ENCODE measurements at regions not wholly inside any gene's neighbourhood (a gene's known extent, or its start where the extent isn't known, plus 50 kb on each side); places are given as distances from the start of the nearest gene placed in this dataset.

DNA sequence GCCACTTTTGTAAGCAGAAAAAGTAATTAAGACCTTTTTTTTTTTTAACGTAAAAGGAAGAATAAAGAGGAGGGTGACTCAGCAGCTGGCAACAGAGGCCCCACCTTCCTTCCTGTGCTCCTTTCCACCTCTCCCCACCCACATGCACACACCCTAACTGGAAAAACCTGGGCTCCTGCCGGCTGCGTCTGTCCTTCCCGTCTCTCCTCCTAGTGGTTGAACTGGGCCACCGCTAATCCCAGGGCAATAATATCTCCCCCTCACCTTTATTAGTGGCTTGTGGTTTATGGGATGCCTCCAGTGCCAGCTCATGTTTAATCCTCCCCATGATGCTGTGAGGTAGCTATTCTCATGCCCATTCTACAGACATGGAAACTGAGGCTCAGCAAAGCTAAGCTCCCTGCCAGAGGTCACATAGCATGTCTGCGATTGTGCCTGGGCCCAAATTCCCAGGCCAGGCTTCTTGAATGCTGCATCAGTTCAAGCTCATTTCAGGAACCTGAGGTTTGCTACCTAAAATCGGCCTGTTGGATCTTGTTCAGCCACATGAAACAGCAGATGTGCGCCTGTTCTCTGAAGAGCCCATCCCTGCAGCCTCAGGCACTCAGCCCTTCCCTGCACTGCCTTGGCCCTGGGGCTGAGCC lies 60.9 kb upstream of the IL17B start:
- Mint-ChIP-seq H3K27ac (no peak overlapping the region), H3K9me3 (peaks cover 6 to 11% (median 9%) of the 10 kb centered on the region in 7 donors), H3K36me3 (no peaks in the 10 kb centered on the region), H3K4me3 (no peak overlapping the region), H3K4me1 (peaks cover 9% of the 10 kb centered on the region), H3K27me3 (ENCODE audit: low read depth in 3 of 3) (peaks cover 0 to 14% (median 0%) of the 10 kb centered on the region in 3 donors)
- DNase-seq = no peak
- Histone ChIP-seq H2AFZ (ENCODE audit: insufficient read depth, low read depth, low read length, poor library complexity, severe bottlenecking) (peak overlapping the region; percentile 31), H3K36me3 (replicated peaks in 1 of 2; ENCODE audit: control insufficient read depth in 1 of 2, insufficient read depth in 2 of 2, low read length in 2 of 2) (no peaks in the 10 kb centered on the region), H3K9ac (ENCODE audit: insufficient read depth, low read length, poor library complexity, severe bottlenecking) (no peak overlapping the region), H3K4me2 (replicated peaks; ENCODE audit: extremely low read depth, low read length, poor library complexity, severe bottlenecking) (no peak overlapping the region), H3K79me2 (ENCODE audit: insufficient read depth, low read length) (no peaks in the 10 kb centered on the region), H3K27ac (ENCODE audit: low read depth in 1 of 2, low read length in 2 of 2) (no peak overlapping the region), H3K27me3 (ENCODE audit: control insufficient read depth in 2 of 2, insufficient read depth in 2 of 2, low read length in 2 of 2) (no peaks in the 10 kb centered on the region), H3K4me1 (ENCODE audit: control insufficient read depth in 1 of 2, insufficient read depth in 2 of 2, low read length in 2 of 2) (no peaks in the 10 kb centered on the region), H4K20me1 (ENCODE audit: insufficient read depth, low read length) (no peaks in the 10 kb centered on the region), H3K4me3 (replicated peaks in 1 of 3; ENCODE audit: low read depth in 2 of 3, low read length in 3 of 3) (no peak overlapping the region), H3K9me3 (replicated peaks in 1 of 2; ENCODE audit: control insufficient read depth in 1 of 2, insufficient read depth in 1 of 2, low read length in 2 of 2) (peaks cover 5 to 7% of the 10 kb centered on the region in 2 donors)
- intact Hi-C loops (cut with micrococcal nuclease) = loop anchor here in 1 of 2 donors (5.0 kb wide), 1 partner anchor 122 kb away; no protein-coding TSS in a partner anchor
- WGBS (ENCODE audit: insufficient coverage) = 38% methylated on average over 5 of the region's 8 CpGs
- TF ChIP-seq CTCF (IDR thresholded peaks at IDR 0.05) = no peak

DNA sequence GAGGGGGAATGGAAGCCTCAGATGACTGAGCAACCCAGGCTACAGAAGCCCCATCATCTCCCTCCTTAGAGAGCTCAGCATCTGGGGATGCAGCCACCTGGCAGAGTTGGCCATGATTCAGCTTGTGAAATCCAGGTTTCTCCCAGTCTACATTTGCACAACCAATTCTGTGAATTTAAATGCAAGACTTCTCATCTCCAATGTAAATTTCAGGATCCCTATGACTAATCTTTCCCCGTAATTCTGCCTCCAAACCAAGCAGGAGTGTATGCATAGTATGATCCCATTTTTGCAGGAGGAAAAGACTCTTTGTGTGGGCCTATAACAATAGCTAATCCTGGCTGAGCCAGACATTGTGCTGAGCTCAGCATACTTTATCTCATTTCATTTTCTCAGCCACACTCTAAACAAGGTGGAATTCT lies 59.6 kb upstream of the IL17B start:
- H3K27me3 Mint-ChIP-seq (ENCODE audit: low read depth in 3 of 3) = peaks cover 0 to 14% (median 0%) of the 10 kb centered on the region in 3 donors
- no peak overlapping the region for H3K27ac Mint-ChIP-seq
- Histone ChIP-seq H3K4me2 (replicated peaks; ENCODE audit: extremely low read depth, low read length, poor library complexity, severe bottlenecking) (no peak overlapping the region), H3K4me1 (ENCODE audit: control insufficient read depth in 1 of 2, insufficient read depth in 2 of 2, low read length in 2 of 2) (no peaks in the 10 kb centered on the region), H3K4me3 (replicated peaks in 1 of 3; ENCODE audit: low read depth in 2 of 3, low read length in 3 of 3) (no peak overlapping the region), H3K27me3 (ENCODE audit: control insufficient read depth in 2 of 2, insufficient read depth in 2 of 2, low read length in 2 of 2) (no peaks in the 10 kb centered on the region), H3K36me3 (replicated peaks in 1 of 2; ENCODE audit: control insufficient read depth in 1 of 2, insufficient read depth in 2 of 2, low read length in 2 of 2) (no peaks in the 10 kb centered on the region), H3K9ac (ENCODE audit: insufficient read depth, low read length, poor library complexity, severe bottlenecking) (no peak overlapping the region), H2AFZ (ENCODE audit: insufficient read depth, low read depth, low read length, poor library complexity, severe bottlenecking) (no peak overlapping the region), H3K9me3 (replicated peaks in 1 of 2; ENCODE audit: control insufficient read depth in 1 of 2, insufficient read depth in 1 of 2, low read length in 2 of 2) (peaks cover 4 to 8% of the 10 kb centered on the region in 2 donors), H3K27ac (ENCODE audit: low read depth in 1 of 2, low read length in 2 of 2) (no peak overlapping the region), H4K20me1 (ENCODE audit: insufficient read depth, low read length) (no peaks in the 10 kb centered on the region), H3K79me2 (ENCODE audit: insufficient read depth, low read length) (no peaks in the 10 kb centered on the region)
- intact Hi-C loops (cut with micrococcal nuclease) = no loop called here
- H3K9me3 Mint-ChIP-seq = peaks cover 4 to 9% (median 7%) of the 10 kb centered on the region in 7 donors
- H3K4me3 Mint-ChIP-seq = no peak overlapping the region
- no peak for DNase-seq
- no CpG with 5 or more reads among the region's 1 CpG for WGBS (ENCODE audit: insufficient coverage)
- H3K4me1 Mint-ChIP-seq = peaks cover 9% of the 10 kb centered on the region
- H3K36me3 Mint-ChIP-seq = peaks cover 0 to 4% of the 10 kb centered on the region in 2 donors
- no peak for TF ChIP-seq CTCF (IDR thresholded peaks at IDR 0.05)
